Vagina (tissue), 2 donors: ENCODE measurements at regions not wholly inside any gene's neighbourhood (a gene's known extent, or its start where the extent isn't known, plus 50 kb on each side); places are given as distances from the start of the nearest gene placed in this dataset.

Experiments used
- POLR2A ChIP-seq, 2 donors: fragments of 450-650 bp; IDR thresholded peaks; one replicate each; pipeline ENCODE4 v1.6.1; 2017; ENCODE audit warnings: antibody characterized with exemption in 2 of 2, mild to moderate bottlenecking in 2 of 2, moderate library complexity in 2 of 2
- POLR2AphosphoS5 ChIP-seq, 2 donors: sonication (generic); formaldehyde crosslinking; IDR thresholded peaks; one replicate each; pipeline ENCODE4 v1.9.0; 2017; ENCODE audit warnings: antibody characterized with exemption in 2 of 2, mild to moderate bottlenecking in 2 of 2, low read depth in 1 of 2; ENCODE audit not compliant: insufficient read depth in 1 of 2
- TF ChIP-seq, protein P1 (sequence below), 3 experiments: fragments of 450-650 bp in 2 of 3; fragments of 200-600 bp in 1 of 3; sonication (generic) in 1 of 3; IDR thresholded peaks; one replicate each; pipeline ENCODE4 v1.5.1; 2017 to 2019; ENCODE audit warnings: antibody characterized with exemption in 3 of 3, mild to moderate bottlenecking in 2 of 3, moderate library complexity in 2 of 3

DNA sequence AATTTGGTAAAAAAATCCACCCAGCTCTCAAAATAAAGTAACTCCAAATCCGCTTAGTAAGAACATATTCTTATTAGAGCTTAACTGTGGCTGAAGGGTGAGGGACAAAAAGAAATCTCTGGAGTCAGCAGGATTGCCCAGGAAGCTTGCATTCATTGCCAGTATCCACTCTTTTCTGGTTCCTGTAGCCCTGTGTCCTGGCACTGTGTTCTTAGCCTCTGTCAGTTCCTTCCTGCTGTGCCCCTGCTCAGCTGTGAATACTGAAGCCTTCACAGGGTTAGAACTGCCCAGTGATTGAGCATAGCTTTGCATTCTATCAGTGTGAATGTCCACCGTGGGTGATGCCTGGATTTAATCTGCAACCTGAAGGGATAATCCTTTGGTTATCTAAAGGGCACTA lies 266.9 kb upstream of the PELI2 start:
- TF ChIP-seq, protein P1, sequence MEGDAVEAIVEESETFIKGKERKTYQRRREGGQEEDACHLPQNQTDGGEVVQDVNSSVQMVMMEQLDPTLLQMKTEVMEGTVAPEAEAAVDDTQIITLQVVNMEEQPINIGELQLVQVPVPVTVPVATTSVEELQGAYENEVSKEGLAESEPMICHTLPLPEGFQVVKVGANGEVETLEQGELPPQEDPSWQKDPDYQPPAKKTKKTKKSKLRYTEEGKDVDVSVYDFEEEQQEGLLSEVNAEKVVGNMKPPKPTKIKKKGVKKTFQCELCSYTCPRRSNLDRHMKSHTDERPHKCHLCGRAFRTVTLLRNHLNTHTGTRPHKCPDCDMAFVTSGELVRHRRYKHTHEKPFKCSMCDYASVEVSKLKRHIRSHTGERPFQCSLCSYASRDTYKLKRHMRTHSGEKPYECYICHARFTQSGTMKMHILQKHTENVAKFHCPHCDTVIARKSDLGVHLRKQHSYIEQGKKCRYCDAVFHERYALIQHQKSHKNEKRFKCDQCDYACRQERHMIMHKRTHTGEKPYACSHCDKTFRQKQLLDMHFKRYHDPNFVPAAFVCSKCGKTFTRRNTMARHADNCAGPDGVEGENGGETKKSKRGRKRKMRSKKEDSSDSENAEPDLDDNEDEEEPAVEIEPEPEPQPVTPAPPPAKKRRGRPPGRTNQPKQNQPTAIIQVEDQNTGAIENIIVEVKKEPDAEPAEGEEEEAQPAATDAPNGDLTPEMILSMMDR (IDR thresholded peaks at IDR 0.05): no peak
- no peak for TF ChIP-seq POLR2A (IDR thresholded peaks at IDR 0.05)
- TF ChIP-seq POLR2AphosphoS5 (IDR thresholded peaks at IDR 0.05; ENCODE audit: insufficient read depth in 1 of 2, low read depth in 1 of 2): no peak
